ENCODE measurements at regions not wholly inside any gene's neighbourhood (a gene's known extent, or its start where the extent isn't known, plus 50 kb on each side); places are given as distances from the start of the nearest gene placed in this dataset.

DNA sequence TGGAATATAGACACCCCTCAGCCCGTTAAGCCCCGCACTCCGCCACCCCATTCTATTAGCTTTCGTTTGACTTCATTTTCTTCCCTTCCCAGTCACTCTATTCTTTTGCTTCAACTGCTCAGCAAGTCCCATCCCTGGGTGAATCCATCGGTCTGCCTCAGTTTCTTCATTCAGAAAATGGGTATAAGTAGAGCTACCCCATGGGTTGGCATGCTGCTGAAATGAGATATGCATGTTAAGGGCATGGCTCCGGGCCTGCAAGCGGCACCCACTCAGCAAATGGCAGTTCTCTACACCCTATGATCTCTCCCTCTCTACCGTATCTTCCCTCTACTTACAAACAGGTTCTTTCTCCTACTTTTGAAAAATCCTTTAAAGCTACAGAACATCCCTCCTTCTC, 87.8 kb upstream of the IRF2BP2 start:
- H3K9me3 ChIP-seq (ENCODE audit: control insufficient read depth, insufficient read depth, low read depth, low read length) = no peaks in the 10 kb centered on the region
- no peaks in the 10 kb centered on the region for H3K36me3 ChIP-seq (ENCODE audit: control insufficient read depth in 2 of 2, insufficient read depth in 1 of 2, low read length in 2 of 2)
- POLR2A ChIA-PET = no interaction called here
- H3K4me3 ChIP-seq (ENCODE audit: low read depth, low read length) = no peak overlapping the region
- CTCF ChIA-PET = no interaction called here
- no peak for TF ChIP-seq REST (tag by site-specific recombination; IDR thresholded peaks at IDR 0.05)
- TF ChIP-seq, protein P1, sequence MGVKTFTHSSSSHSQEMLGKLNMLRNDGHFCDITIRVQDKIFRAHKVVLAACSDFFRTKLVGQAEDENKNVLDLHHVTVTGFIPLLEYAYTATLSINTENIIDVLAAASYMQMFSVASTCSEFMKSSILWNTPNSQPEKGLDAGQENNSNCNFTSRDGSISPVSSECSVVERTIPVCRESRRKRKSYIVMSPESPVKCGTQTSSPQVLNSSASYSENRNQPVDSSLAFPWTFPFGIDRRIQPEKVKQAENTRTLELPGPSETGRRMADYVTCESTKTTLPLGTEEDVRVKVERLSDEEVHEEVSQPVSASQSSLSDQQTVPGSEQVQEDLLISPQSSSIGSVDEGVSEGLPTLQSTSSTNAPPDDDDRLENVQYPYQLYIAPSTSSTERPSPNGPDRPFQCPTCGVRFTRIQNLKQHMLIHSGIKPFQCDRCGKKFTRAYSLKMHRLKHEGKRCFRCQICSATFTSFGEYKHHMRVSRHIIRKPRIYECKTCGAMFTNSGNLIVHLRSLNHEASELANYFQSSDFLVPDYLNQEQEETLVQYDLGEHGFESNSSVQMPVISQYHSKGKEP (tag by site-specific recombination; IDR thresholded peaks at IDR 0.05) = no peak
- TF ChIP-seq ZNF76 (tag by site-specific recombination; IDR thresholded peaks at IDR 0.05; ENCODE audit: borderline replicate concordance, low read depth) = 0 out of 2 replicates have a peak, but pooled peaks have one; percentile 2
- TF ChIP-seq ZNF600 (tag by site-specific recombination; IDR thresholded peaks at IDR 0.05) = no peak
- H3K27ac ChIP-seq (ENCODE audit: extremely low read depth, low read depth, low read length) = no peak overlapping the region
- H3K4me1 ChIP-seq (ENCODE audit: control insufficient read depth, insufficient read depth, low read length) = peaks cover 12% of the 10 kb centered on the region

DNA sequence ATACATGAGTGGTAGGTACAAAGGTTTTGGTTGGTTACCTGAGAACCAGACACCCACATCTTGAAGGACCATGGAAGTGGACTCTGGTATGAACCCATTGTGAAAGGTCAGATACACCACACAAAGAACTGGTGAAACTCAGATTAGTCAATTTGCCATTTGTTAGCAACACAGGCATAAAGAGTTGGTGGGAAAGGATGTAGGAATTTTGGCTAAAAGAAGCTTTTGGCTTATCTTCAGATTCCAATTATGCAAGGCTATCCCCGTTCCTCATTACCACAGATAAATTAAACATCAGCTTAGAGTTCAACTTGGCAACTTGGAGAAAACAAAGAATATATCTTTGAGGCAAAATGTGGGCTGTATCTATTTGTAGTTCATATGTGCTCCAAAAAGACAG, 87.0 kb upstream of the IRF2BP2 start:
- TF ChIP-seq ZFP3 (tag by site-specific recombination; IDR thresholded peaks at IDR 0.05; ENCODE audit: low read depth) = no peak
- TF ChIP-seq HOXC10 (CRISPR knock-in tag; IDR thresholded peaks at IDR 0.05) = no peak
- no peak for TF ChIP-seq TSHZ1 (tag by site-specific recombination; IDR thresholded peaks at IDR 0.05; ENCODE audit: borderline replicate concordance)
- TF ChIP-seq, protein P2, sequence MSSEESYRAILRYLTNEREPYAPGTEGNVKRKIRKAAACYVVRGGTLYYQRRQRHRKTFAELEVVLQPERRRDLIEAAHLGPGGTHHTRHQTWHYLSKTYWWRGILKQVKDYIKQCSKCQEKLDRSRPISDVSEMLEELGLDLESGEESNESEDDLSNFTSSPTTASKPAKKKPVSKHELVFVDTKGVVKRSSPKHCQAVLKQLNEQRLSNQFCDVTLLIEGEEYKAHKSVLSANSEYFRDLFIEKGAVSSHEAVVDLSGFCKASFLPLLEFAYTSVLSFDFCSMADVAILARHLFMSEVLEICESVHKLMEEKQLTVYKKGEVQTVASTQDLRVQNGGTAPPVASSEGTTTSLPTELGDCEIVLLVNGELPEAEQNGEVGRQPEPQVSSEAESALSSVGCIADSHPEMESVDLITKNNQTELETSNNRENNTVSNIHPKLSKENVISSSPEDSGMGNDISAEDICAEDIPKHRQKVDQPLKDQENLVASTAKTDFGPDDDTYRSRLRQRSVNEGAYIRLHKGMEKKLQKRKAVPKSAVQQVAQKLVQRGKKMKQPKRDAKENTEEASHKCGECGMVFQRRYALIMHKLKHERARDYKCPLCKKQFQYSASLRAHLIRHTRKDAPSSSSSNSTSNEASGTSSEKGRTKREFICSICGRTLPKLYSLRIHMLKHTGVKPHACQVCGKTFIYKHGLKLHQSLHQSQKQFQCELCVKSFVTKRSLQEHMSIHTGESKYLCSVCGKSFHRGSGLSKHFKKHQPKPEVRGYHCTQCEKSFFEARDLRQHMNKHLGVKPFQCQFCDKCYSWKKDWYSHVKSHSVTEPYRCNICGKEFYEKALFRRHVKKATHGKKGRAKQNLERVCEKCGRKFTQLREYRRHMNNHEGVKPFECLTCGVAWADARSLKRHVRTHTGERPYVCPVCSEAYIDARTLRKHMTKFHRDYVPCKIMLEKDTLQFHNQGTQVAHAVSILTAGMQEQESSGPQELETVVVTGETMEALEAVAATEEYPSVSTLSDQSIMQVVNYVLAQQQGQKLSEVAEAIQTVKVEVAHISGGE (tag by site-specific recombination; conservative IDR thresholded peaks at IDR 0.05; ENCODE audit: low read depth) = no peak
- no peak for TF ChIP-seq ZNF16 (tag by site-specific recombination; IDR thresholded peaks at IDR 0.05; ENCODE audit: low read depth)
- no peak for TF ChIP-seq ZNF654 (tag by site-specific recombination; IDR thresholded peaks at IDR 0.05; ENCODE audit: low read depth)
- TF ChIP-seq ZSCAN16 (tag by site-specific recombination; IDR thresholded peaks at IDR 0.05) = no peak
- TF ChIP-seq SP2 (tag by site-specific recombination; IDR thresholded peaks at IDR 0.05) = no peak
- TF ChIP-seq ZNF488 (tag by site-specific recombination; IDR thresholded peaks at IDR 0.05) = no peak
- no peak for TF ChIP-seq ZNF521 (tag by site-specific recombination; IDR thresholded peaks at IDR 0.05)
- TF ChIP-seq ZNF335 (tag by site-specific recombination; conservative IDR thresholded peaks at IDR 0.05) = no peak
- no peak for TF ChIP-seq ZNF664 (tag by site-specific recombination; IDR thresholded peaks at IDR 0.05)
- no peak for TF ChIP-seq ZBTB8A (tag by site-specific recombination; IDR thresholded peaks at IDR 0.05)
- no peak for TF ChIP-seq ZXDB (tag by site-specific recombination; IDR thresholded peaks at IDR 0.05)
- CTCF ChIA-PET = no interaction called here
- no peak overlapping the region for H3K4me3 ChIP-seq (ENCODE audit: low read depth, low read length)
- POLR2A ChIA-PET = no interaction called here
- no peak overlapping the region for H3K27ac ChIP-seq (ENCODE audit: extremely low read depth, low read depth, low read length)
- no peaks in the 10 kb centered on the region for H3K36me3 ChIP-seq (ENCODE audit: control insufficient read depth in 2 of 2, insufficient read depth in 1 of 2, low read length in 2 of 2)
- peaks cover 12% of the 10 kb centered on the region for H3K4me1 ChIP-seq (ENCODE audit: control insufficient read depth, insufficient read depth, low read length)
- no peaks in the 10 kb centered on the region for H3K9me3 ChIP-seq (ENCODE audit: control insufficient read depth, insufficient read depth, low read depth, low read length)

Measured in HEK293 (cell line).